ENCODE measurements at regions not wholly inside any gene's neighbourhood (a gene's known extent, or its start where the extent isn't known, plus 50 kb on each side); places are given as distances from the start of the nearest gene placed in this dataset.

DNA sequence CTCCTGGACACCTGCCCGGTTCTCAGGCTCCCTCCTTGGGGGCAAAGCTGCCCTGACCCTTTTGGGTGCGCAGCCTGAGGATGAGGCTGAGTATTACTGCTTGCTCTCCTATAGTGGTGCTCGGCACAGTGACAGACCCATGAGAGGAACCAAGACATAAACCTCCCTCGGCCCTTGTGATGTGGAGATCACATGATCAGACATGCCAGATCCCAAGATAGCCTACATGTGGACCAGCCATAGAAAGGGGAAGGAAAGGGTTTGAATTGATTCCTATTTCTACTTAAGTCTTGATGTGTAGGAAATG lies 125.3 kb downstream of the VPREB1 start:
- H3K36me3 ChIP-seq: no peaks in the 10 kb centered on the region
- intact Hi-C loops (cut with DNase I; ENCODE audit: low total_unique reads): loop anchor here (10.0 kb wide), 1 partner anchor 165 kb away; no protein-coding TSS in a partner anchor
- H3K27me3 ChIP-seq: no peaks in the 10 kb centered on the region
- no peak overlapping the region for H3K4me3 ChIP-seq
- no peak for DNase-seq (ENCODE audit: low spot score in 2 of 2)
- H3K4me1 ChIP-seq: no peaks in the 10 kb centered on the region
- no peaks in the 10 kb centered on the region for H3K9me3 ChIP-seq
- no peak for TF ChIP-seq POLR2A (IDR thresholded peaks at IDR 0.05)
- TF ChIP-seq, protein P1, sequence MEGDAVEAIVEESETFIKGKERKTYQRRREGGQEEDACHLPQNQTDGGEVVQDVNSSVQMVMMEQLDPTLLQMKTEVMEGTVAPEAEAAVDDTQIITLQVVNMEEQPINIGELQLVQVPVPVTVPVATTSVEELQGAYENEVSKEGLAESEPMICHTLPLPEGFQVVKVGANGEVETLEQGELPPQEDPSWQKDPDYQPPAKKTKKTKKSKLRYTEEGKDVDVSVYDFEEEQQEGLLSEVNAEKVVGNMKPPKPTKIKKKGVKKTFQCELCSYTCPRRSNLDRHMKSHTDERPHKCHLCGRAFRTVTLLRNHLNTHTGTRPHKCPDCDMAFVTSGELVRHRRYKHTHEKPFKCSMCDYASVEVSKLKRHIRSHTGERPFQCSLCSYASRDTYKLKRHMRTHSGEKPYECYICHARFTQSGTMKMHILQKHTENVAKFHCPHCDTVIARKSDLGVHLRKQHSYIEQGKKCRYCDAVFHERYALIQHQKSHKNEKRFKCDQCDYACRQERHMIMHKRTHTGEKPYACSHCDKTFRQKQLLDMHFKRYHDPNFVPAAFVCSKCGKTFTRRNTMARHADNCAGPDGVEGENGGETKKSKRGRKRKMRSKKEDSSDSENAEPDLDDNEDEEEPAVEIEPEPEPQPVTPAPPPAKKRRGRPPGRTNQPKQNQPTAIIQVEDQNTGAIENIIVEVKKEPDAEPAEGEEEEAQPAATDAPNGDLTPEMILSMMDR (IDR thresholded peaks at IDR 0.05): no peak
- TF ChIP-seq POLR2AphosphoS5 (IDR thresholded peaks at IDR 0.05): no peak
- no peak overlapping the region for H3K27ac ChIP-seq

DNA sequence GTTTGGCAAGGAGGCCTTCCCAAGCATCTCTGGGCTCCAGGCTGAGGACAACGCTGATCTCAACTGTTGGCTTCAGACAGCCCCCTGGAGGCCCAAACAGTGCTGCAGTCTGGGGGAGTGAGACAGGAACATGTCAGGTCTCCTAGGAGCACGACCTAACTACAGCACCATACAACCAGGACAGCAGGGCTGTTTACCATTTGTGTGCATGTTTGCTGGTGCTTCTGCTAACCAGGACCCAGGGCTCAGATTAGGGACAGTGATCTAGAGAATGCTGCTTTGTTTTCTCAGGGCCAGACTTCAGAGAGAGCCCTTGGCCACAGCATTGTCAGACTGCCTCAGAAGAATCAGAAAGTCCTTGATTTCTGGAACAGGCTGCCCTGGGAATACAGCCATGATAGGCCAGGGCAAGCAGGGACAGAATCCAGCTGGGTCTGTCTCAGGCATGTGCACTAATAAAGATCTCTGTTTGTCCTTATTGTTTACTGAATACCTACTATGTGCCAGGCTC lies 126.5 kb downstream of the VPREB1 start:
- Histone ChIP-seq H3K4me3 (no peak overlapping the region), H3K36me3 (no peaks in the 10 kb centered on the region), H3K27ac (no peak overlapping the region), H3K4me1 (no peaks in the 10 kb centered on the region), H3K27me3 (no peaks in the 10 kb centered on the region), H3K9me3 (no peaks in the 10 kb centered on the region)
- intact Hi-C loops (cut with DNase I; ENCODE audit: low total_unique reads): no loop called here
- TF ChIP-seq, protein P1 (IDR thresholded peaks at IDR 0.05): no peak
- no peak for TF ChIP-seq POLR2AphosphoS5 (IDR thresholded peaks at IDR 0.05)
- TF ChIP-seq POLR2A (IDR thresholded peaks at IDR 0.05): no peak
- no peak for DNase-seq (ENCODE audit: low spot score in 2 of 2)

DNA sequence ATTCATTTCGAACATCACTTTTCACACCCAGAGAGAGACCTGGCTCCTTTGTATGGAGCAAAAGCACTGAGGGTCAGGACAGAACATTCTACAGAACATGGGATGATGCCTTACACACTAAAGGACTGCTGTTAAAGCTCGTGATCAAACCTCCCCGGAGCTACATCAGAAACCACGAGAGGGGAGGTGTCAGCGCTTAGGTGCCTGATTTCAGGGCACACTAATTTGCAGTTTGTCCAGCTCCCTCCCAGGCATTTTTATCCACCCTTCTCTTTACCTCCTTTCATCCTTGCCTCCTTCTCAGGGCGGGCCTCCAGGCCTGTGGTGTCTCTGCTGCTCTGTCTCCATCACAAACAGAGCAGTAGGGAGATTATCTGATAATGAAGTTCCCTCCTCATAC lies 127.5 kb downstream of the VPREB1 start:
- Histone ChIP-seq H3K27me3 (no peaks in the 10 kb centered on the region), H3K4me1 (no peaks in the 10 kb centered on the region), H3K27ac (no peak overlapping the region), H3K9me3 (no peaks in the 10 kb centered on the region), H3K36me3 (no peaks in the 10 kb centered on the region), H3K4me3 (no peak overlapping the region)
- TF ChIP-seq, protein P1 (IDR thresholded peaks at IDR 0.05): no peak
- TF ChIP-seq POLR2AphosphoS5 (IDR thresholded peaks at IDR 0.05): no peak
- no peak for DNase-seq (ENCODE audit: low spot score in 2 of 2)
- intact Hi-C loops (cut with DNase I; ENCODE audit: low total_unique reads): no loop called here

DNA sequence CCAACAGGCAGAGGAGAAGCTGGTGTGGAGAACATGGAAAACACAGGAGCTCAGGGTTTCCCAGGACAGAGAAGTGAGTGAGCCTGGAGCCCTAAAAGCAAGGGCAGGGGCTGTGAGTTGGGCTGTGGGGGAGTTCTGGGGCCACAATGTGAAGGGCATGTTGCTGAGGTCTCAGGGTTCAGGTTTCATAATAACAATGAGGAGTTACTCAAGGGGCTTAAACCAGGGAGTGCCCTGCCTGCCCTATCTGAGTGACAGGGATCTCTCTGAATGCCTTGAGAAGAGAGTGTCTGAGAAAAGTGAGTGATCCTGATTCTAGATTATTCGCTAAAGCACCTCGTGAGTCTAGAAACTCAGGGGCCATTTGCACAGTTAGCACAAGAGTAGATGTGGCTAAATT lies 129.6 kb downstream of the VPREB1 start:
- Histone ChIP-seq H3K4me3 (no peak overlapping the region), H3K4me1 (no peaks in the 10 kb centered on the region), H3K27me3 (no peaks in the 10 kb centered on the region), H3K27ac (no peak overlapping the region), H3K36me3 (no peaks in the 10 kb centered on the region), H3K9me3 (no peaks in the 10 kb centered on the region)
- TF ChIP-seq POLR2AphosphoS5 (IDR thresholded peaks at IDR 0.05): no peak
- no peak for TF ChIP-seq POLR2A (IDR thresholded peaks at IDR 0.05)
- TF ChIP-seq, protein P1 (IDR thresholded peaks at IDR 0.05): no peak
- no peak for DNase-seq (ENCODE audit: low spot score in 2 of 2)
- intact Hi-C loops (cut with DNase I; ENCODE audit: low total_unique reads): no loop called here

DNA sequence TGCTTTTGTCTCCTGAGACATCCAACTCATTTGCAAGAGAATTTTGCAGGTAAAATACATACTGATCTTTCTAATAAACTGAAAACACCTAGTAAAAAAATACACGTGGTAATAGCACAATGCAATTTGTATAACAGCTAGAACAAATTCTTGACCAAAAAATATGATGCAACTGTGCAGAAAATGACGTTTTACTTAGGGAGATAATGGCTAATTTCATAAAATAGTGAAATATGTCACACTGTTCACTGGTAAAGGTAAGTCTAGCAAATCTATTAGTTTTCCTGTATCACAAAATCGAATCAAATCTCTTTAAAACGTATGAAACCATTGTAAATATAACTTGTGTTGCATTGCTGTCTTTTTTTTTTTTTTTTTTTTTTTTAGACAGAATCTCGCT lies 130.0 kb downstream of the VPREB1 start:
- H3K27me3 ChIP-seq: no peaks in the 10 kb centered on the region
- no peaks in the 10 kb centered on the region for H3K4me1 ChIP-seq
- no peaks in the 10 kb centered on the region for H3K36me3 ChIP-seq
- intact Hi-C loops (cut with DNase I; ENCODE audit: low total_unique reads): no loop called here
- TF ChIP-seq POLR2AphosphoS5 (IDR thresholded peaks at IDR 0.05) (no peak), POLR2A (IDR thresholded peaks at IDR 0.05) (no peak)
- TF ChIP-seq, protein P1 (IDR thresholded peaks at IDR 0.05): no peak
- no peak for DNase-seq (ENCODE audit: low spot score in 2 of 2)
- no peaks in the 10 kb centered on the region for H3K9me3 ChIP-seq
- no peak overlapping the region for H3K27ac ChIP-seq
- H3K4me3 ChIP-seq: no peak overlapping the region

Data from breast epithelium (tissue), 4 donors.